Adipocyte (in vitro differentiated cells): ENCODE measurements at regions not wholly inside any gene's neighbourhood (a gene's known extent, or its start where the extent isn't known, plus 50 kb on each side); places are given as distances from the start of the nearest gene placed in this dataset.
"Not testable (repeated sequence)": the region's sequence is repeated elsewhere in the genome, so short reads cannot be mapped to it uniquely, and the experiment has no call there.

ENCODE experiments used
- DNase-seq: peaks from one replicate; pipeline ENCODE4 v3.0.0-alpha.2; 2015; ENCODE audit warnings: low read depth
- H3K27me3 ChIP-seq: replicated peaks from 2 replicates; pipeline ENCODE4 v1.7.0; 2013; ENCODE audit warnings: mild to moderate bottlenecking, low read length, moderate library complexity; ENCODE audit not compliant: control insufficient read depth, insufficient read depth
- H3K36me3 ChIP-seq: 2 replicates; pipeline ENCODE4 v1.7.0; 2013; ENCODE audit warnings: low read length, mild to moderate bottlenecking, moderate library complexity; ENCODE audit not compliant: control insufficient read depth, insufficient read depth, severe bottlenecking
- H3K4me1 ChIP-seq: 2 replicates; pipeline ENCODE4 v1.7.0; 2013; ENCODE audit warnings: mild to moderate bottlenecking, low read length, moderate library complexity; ENCODE audit not compliant: control insufficient read depth, insufficient read depth
- H3K4me3 ChIP-seq: 2 replicates; pipeline ENCODE4 v1.7.0; 2013; ENCODE audit warnings: mild to moderate bottlenecking, low read length, moderate library complexity
- H3K9ac ChIP-seq: 2 replicates; pipeline ENCODE4 v1.7.0; 2013; ENCODE audit warnings: mild to moderate bottlenecking, low read length, moderate library complexity
- H3K9me3 ChIP-seq: 2 replicates; pipeline ENCODE4 v1.7.0; 2013; ENCODE audit warnings: mild to moderate bottlenecking, low read length, moderate library complexity; ENCODE audit not compliant: control insufficient read depth

GRCh38 chr5:2863675-2864433, 112.4 kb upstream of the IRX2 start:
- no peak for DNase-seq
- no peak overlapping the region for H3K9ac ChIP-seq
- H3K27me3 ChIP-seq = no peaks in the 10 kb centered on the region
- no peaks in the 10 kb centered on the region for H3K36me3 ChIP-seq
- H3K9me3 ChIP-seq = no peaks in the 10 kb centered on the region
- H3K4me1 ChIP-seq = no peaks in the 10 kb centered on the region
- no peak overlapping the region for H3K4me3 ChIP-seq

- no peaks in the 10 kb centered on the region for H3K9me3 ChIP-seq
- H3K4me1 ChIP-seq = no peaks in the 10 kb centered on the region
- no peak overlapping the region for H3K4me3 ChIP-seq
- H3K27me3 ChIP-seq = no peaks in the 10 kb centered on the region
- no peak for DNase-seq
- no peaks in the 10 kb centered on the region for H3K36me3 ChIP-seq
- no peak overlapping the region for H3K9ac ChIP-seq
Measured at GRCh38 chr5:2863133-2863532, 111.7 kb upstream of the IRX2 start.

GRCh38 chr5:2862176-2862575, 110.7 kb upstream of the IRX2 start:
- not testable (repeated sequence) for DNase-seq, H3K4me1 ChIP-seq, H3K9ac ChIP-seq, H3K27me3 ChIP-seq, H3K4me3 ChIP-seq, H3K9me3 ChIP-seq, H3K36me3 ChIP-seq

GRCh38 chr5:2861605-2862004, 110.1 kb upstream of the IRX2 start:
- no peaks in the 10 kb centered on the region for H3K27me3 ChIP-seq
- no peak for DNase-seq
- no peak overlapping the region for H3K4me3 ChIP-seq
- H3K4me1 ChIP-seq = no peaks in the 10 kb centered on the region
- no peaks in the 10 kb centered on the region for H3K9me3 ChIP-seq
- no peak overlapping the region for H3K9ac ChIP-seq
- no peaks in the 10 kb centered on the region for H3K36me3 ChIP-seq

GRCh38 chr5:2860101-2860500, 108.6 kb upstream of the IRX2 start:
- Histone ChIP-seq H3K36me3 (no peaks in the 10 kb centered on the region), H3K9me3 (no peaks in the 10 kb centered on the region), H3K4me3 (no peak overlapping the region), H3K9ac (no peak overlapping the region), H3K4me1 (no peaks in the 10 kb centered on the region), H3K27me3 (no peaks in the 10 kb centered on the region)
- no peak for DNase-seq

- H3K9me3 ChIP-seq = no peaks in the 10 kb centered on the region
- H3K9ac ChIP-seq = no peak overlapping the region
- H3K27me3 ChIP-seq = no peaks in the 10 kb centered on the region
- no peak overlapping the region for H3K4me3 ChIP-seq
- DNase-seq = no peak
- no peaks in the 10 kb centered on the region for H3K36me3 ChIP-seq
- no peaks in the 10 kb centered on the region for H3K4me1 ChIP-seq
Measured at GRCh38 chr5:2857837-2858236, 106.4 kb upstream of the IRX2 start.

- no peak for DNase-seq
- no peak overlapping the region for H3K4me3 ChIP-seq
- H3K36me3 ChIP-seq = no peaks in the 10 kb centered on the region
- no peaks in the 10 kb centered on the region for H3K4me1 ChIP-seq
- no peaks in the 10 kb centered on the region for H3K9me3 ChIP-seq
- H3K9ac ChIP-seq = no peak overlapping the region
- H3K27me3 ChIP-seq = no peaks in the 10 kb centered on the region
Measured at GRCh38 chr5:2856206-2856605, 104.7 kb upstream of the IRX2 start.

GRCh38 chr5:2852446-2852845, 101.0 kb upstream of the IRX2 start:
- no peak overlapping the region for H3K9ac ChIP-seq
- no peaks in the 10 kb centered on the region for H3K4me1 ChIP-seq
- no peaks in the 10 kb centered on the region for H3K36me3 ChIP-seq
- H3K27me3 ChIP-seq = no peaks in the 10 kb centered on the region
- DNase-seq = no peak
- H3K4me3 ChIP-seq = no peak overlapping the region
- no peaks in the 10 kb centered on the region for H3K9me3 ChIP-seq

- DNase-seq = no peak
- H3K4me3 ChIP-seq = no peak overlapping the region
- H3K27me3 ChIP-seq = no peaks in the 10 kb centered on the region
- H3K9ac ChIP-seq = no peak overlapping the region
- H3K9me3 ChIP-seq = no peaks in the 10 kb centered on the region
- H3K36me3 ChIP-seq = no peaks in the 10 kb centered on the region
- no peaks in the 10 kb centered on the region for H3K4me1 ChIP-seq
Measured at GRCh38 chr5:2851895-2852294, 100.4 kb upstream of the IRX2 start.

GRCh38 chr5:2849429-2849828, 98.0 kb upstream of the IRX2 start:
- no peak overlapping the region for H3K9ac ChIP-seq
- no peaks in the 10 kb centered on the region for H3K4me1 ChIP-seq
- DNase-seq = no peak
- H3K27me3 ChIP-seq = no peaks in the 10 kb centered on the region
- H3K9me3 ChIP-seq = no peaks in the 10 kb centered on the region
- no peak overlapping the region for H3K4me3 ChIP-seq
- no peaks in the 10 kb centered on the region for H3K36me3 ChIP-seq

GRCh38 chr5:2848619-2849018, 97.1 kb upstream of the IRX2 start:
- H3K27me3 ChIP-seq = peaks cover 1% of the 10 kb centered on the region
- DNase-seq = no peak
- H3K36me3 ChIP-seq = no peaks in the 10 kb centered on the region
- H3K4me1 ChIP-seq = no peaks in the 10 kb centered on the region
- H3K9ac ChIP-seq = no peak overlapping the region
- H3K9me3 ChIP-seq = no peaks in the 10 kb centered on the region
- H3K4me3 ChIP-seq = no peak overlapping the region

- no peak overlapping the region for H3K4me3 ChIP-seq
- H3K36me3 ChIP-seq = no peaks in the 10 kb centered on the region
- no peaks in the 10 kb centered on the region for H3K4me1 ChIP-seq
- DNase-seq = no peak
- peaks cover 3% of the 10 kb centered on the region for H3K27me3 ChIP-seq
- no peaks in the 10 kb centered on the region for H3K9me3 ChIP-seq
- no peak overlapping the region for H3K9ac ChIP-seq
Measured at GRCh38 chr5:2847608-2848007, 96.1 kb upstream of the IRX2 start.
